Body of pancreas (tissue), 4 donors: ENCODE measurements at regions not wholly inside any gene's neighbourhood (a gene's known extent, or its start where the extent isn't known, plus 50 kb on each side); places are given as distances from the start of the nearest gene placed in this dataset.

ENCODE experiments used
- ATAC-seq: fragments of 150-250 bp; one replicate; pipeline ENCODE4 v1.9.1; 2016
- DNase-seq, 4 donors: peaks; one replicate each; pipeline ENCODE4 v3.0.0-alpha.2; 2019
- H3K27ac ChIP-seq, 4 donors: fragments of 200-600 bp; sonication (generic); 1 replicate in 3 of 4; 2 replicates in 1 of 4; pipeline versions ENCODE4 v1.5.1 to v1.6.1; 2016 to 2019; ENCODE audit warnings: mild to moderate bottlenecking in 1 of 4, mixed read lengths in 1 of 4, moderate library complexity in 1 of 4
- H3K27me3 ChIP-seq, 2 donors: fragments of 200-600 bp; sonication (generic); one replicate each; pipeline ENCODE4 v1.6.0; 2016; ENCODE audit warnings: mild to moderate bottlenecking in 1 of 2
- H3K36me3 ChIP-seq, 2 donors: fragments of 200-600 bp; sonication (generic); replicated peaks in 1 of 2; 2 replicates each; pipeline ENCODE4 v1.5.1; 2016; ENCODE audit warnings: low read depth in 2 of 2; ENCODE audit not compliant: insufficient read depth in 1 of 2
- H3K4me1 ChIP-seq: fragments of 200-600 bp; sonication (generic); one replicate; pipeline ENCODE4 v1.6.0; 2016
- H3K4me3 ChIP-seq, 2 donors: fragments of 200-600 bp; sonication (generic); 1 replicate in 1 of 2; 2 replicates in 1 of 2; pipeline ENCODE4 v1.5.1; 2016 to 2019
- H3K9me3 ChIP-seq, 3 donors: fragments of 200-600 bp; sonication (generic); 1 replicate in 2 of 3; 2 replicates in 1 of 3; pipeline ENCODE4 v1.5.1; 2016
- POLR2A ChIP-seq, 3 donors: fragments of 450-650 bp; IDR thresholded peaks; one replicate each; pipeline ENCODE4 v1.6.1; 2016; ENCODE audit warnings: antibody characterized with exemption in 3 of 3, mild to moderate bottlenecking in 2 of 3
- WGBS, 2 donors: methylation state at CpG; one replicate each; pipeline ENCODE4 v1.1.5; 2017; 5-methylcytosine and 5-hydroxymethylcytosine counted together
- intact Hi-C: fragments of 100-400 bp; cut with DNase I; formaldehyde crosslinking; loops from one replicate; pipeline ENCODE4 v1.15.1; 2023
- TF ChIP-seq, protein P1 (sequence below), 7 experiments: fragments of 450-650 bp in 4 of 7; fragments of 200-600 bp in 3 of 7; sonication (generic) in 3 of 7; IDR thresholded peaks; one replicate each; pipeline ENCODE4 v1.5.1; 2016 to 2019; ENCODE audit warnings: antibody characterized with exemption in 7 of 7

DNA sequence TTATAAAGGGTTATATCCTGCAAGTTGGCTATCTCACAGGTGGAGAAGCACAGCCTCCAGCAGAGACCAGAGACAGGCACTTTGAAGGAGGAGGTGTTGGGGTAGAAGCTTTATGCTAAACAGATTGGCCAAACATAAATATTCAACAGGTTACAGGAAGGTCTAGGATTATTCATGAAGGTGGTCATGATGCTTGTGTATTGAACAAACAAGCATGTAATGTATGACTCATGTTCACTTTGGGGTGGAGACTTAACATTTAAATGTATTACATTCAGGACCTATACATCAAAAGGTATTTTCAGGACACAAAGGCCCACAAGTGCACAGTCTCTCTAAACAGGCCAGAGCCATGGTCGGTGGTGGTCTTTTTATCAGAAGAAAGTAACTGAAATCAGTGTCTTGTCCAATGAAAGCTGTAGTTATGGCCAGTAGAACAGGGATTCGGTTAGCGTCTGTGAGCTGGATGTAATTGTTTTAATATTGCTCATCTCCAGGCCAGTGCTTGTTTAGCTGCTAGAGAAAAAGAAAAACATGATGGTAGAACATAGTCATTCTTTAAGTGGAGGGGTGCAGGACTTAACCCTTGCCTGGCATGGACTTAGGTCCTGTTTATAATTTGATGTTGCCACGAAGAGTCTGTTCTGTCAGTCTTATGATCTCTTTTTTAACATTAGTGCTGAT is 555.2 kb upstream of the PCDH10 start:
- Histone ChIP-seq H3K9me3 (no peaks in the 10 kb centered on the region), H3K36me3 (no peaks in the 10 kb centered on the region), H3K4me3 (no peak overlapping the region), H3K27me3 (no peaks in the 10 kb centered on the region), H3K27ac (no peak overlapping the region), H3K4me1 (no peaks in the 10 kb centered on the region)
- intact Hi-C loops, result no loop called here
- WGBS, 2 donors, result 44 to 51% methylated on average over 4 of the region's 4 CpGs
- DNase-seq (no peak), ATAC-seq (no peak)
- TF ChIP-seq, protein P1, sequence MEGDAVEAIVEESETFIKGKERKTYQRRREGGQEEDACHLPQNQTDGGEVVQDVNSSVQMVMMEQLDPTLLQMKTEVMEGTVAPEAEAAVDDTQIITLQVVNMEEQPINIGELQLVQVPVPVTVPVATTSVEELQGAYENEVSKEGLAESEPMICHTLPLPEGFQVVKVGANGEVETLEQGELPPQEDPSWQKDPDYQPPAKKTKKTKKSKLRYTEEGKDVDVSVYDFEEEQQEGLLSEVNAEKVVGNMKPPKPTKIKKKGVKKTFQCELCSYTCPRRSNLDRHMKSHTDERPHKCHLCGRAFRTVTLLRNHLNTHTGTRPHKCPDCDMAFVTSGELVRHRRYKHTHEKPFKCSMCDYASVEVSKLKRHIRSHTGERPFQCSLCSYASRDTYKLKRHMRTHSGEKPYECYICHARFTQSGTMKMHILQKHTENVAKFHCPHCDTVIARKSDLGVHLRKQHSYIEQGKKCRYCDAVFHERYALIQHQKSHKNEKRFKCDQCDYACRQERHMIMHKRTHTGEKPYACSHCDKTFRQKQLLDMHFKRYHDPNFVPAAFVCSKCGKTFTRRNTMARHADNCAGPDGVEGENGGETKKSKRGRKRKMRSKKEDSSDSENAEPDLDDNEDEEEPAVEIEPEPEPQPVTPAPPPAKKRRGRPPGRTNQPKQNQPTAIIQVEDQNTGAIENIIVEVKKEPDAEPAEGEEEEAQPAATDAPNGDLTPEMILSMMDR (IDR thresholded peaks at IDR 0.05), result no peak
- TF ChIP-seq POLR2A (IDR thresholded peaks at IDR 0.05), result no peak

DNA sequence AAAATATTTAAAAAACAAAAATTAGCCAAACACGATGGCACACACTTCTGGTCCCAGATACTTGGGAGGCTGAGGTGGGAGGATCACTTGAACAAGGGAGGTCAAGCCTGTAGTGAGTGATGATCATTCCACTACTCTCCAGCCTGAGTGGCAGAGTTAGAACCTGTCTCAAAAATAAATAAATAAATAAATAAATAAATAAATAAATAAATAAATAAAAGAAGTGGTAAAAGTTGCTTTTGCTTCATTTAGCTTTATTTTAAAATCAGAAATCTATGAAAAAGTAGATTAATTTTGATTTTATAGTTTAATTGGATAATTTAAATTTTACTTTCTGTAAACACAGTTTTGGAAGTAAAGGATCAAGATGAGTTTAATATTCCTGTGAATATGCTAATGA is 552.9 kb upstream of the PCDH10 start:
- DNase-seq (no peak), ATAC-seq (no peak)
- Histone ChIP-seq H3K27ac (no peak overlapping the region), H3K9me3 (no peaks in the 10 kb centered on the region), H3K27me3 (no peaks in the 10 kb centered on the region), H3K4me1 (no peaks in the 10 kb centered on the region), H3K36me3 (no peaks in the 10 kb centered on the region), H3K4me3 (no peak overlapping the region)
- TF ChIP-seq, protein P1 (IDR thresholded peaks at IDR 0.05), result no peak
- TF ChIP-seq POLR2A (IDR thresholded peaks at IDR 0.05), result no peak
- intact Hi-C loops, result no loop called here
- 52 to 81% methylated on average over 1 of the region's 1 CpG for WGBS, 2 donors

DNA sequence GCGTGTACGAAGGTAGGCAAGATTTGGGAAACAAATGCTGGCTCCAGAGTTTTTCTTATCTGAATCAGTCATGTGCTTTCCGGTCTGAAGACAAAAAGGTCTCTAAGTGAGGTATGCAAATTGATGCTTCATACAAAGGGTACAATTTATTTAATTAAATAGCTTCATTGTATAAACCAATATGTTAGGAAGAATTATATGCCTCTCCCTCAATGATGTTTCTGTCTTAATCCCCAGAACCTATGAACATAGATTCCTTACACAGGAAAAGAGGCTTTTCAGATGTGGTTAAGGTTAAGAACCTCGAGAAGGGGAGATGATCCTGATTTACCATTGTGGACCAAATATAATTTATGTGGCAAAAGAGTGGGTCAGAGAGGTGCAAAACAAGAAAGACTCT is 543.5 kb upstream of the PCDH10 start:
- Histone ChIP-seq H3K4me3 (no peak overlapping the region), H3K27ac (no peak overlapping the region), H3K9me3 (no peaks in the 10 kb centered on the region), H3K36me3 (no peaks in the 10 kb centered on the region), H3K27me3 (no peaks in the 10 kb centered on the region), H3K4me1 (no peaks in the 10 kb centered on the region)
- 38 to 52% methylated on average over 4 of the region's 4 CpGs for WGBS, 2 donors
- TF ChIP-seq POLR2A (IDR thresholded peaks at IDR 0.05), result no peak
- TF ChIP-seq, protein P1 (IDR thresholded peaks at IDR 0.05), result no peak
- intact Hi-C loops, result no loop called here
- DNase-seq (no peak), ATAC-seq (no peak)

DNA sequence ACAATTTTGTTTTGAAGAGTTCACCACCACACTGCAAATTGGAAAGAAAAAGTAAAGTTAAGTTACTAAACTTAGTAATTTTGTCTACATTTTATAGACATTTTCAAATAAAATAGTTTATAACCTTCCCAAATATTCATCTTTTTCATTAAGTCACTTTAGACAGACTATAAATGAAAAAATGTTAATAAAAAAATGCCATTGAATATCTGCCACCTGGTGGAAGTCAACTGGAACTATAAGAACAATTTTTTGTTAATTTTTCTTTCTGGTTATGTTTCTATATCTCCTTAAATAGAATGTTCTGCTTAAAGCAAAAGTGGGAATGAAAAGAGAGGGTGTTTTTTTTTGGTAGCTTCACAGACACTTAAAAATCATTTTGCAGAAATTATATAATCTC is 534.4 kb upstream of the PCDH10 start:
- no peaks in the 10 kb centered on the region for H3K36me3 ChIP-seq
- H3K4me1 ChIP-seq, result no peaks in the 10 kb centered on the region
- DNase-seq (no peak), ATAC-seq (no peak)
- TF ChIP-seq, protein P1 (IDR thresholded peaks at IDR 0.05), result no peak
- no peak for TF ChIP-seq POLR2A (IDR thresholded peaks at IDR 0.05)
- no peak overlapping the region for H3K27ac ChIP-seq
- no peak overlapping the region for H3K4me3 ChIP-seq
- intact Hi-C loops, result no loop called here
- H3K27me3 ChIP-seq, result no peaks in the 10 kb centered on the region
- H3K9me3 ChIP-seq, result no peaks in the 10 kb centered on the region

DNA sequence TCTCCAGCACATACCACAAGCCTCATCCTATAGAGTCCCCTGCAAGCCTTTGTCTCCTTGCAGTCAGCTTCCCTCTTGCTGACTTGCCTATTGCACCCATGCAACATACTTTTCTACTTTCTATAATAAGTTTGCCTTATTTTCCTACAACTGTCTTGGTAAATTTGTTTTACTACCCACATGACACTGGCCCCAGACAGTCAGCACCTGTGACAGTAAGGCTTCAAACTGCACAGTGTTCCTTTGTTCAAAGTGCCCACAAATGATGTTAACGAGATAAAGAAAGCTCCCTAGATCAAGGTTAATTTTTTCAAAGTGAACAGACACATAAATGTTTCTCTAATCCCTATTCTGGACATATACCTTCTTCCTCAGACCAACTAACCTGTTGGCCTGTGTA is 529.1 kb upstream of the PCDH10 start:
- no peak for ATAC-seq
- TF ChIP-seq, protein P1 (IDR thresholded peaks at IDR 0.05), result no peak
- no peak for TF ChIP-seq POLR2A (IDR thresholded peaks at IDR 0.05)
- 34 to 44% methylated on average over 1 of the region's 1 CpG for WGBS, 2 donors

More for the DNA sequence above, 529.1 kb upstream of the PCDH10 start:
- Histone ChIP-seq H3K4me1 (no peaks in the 10 kb centered on the region), H3K36me3 (no peaks in the 10 kb centered on the region), H3K27ac (no peak overlapping the region), H3K27me3 (no peaks in the 10 kb centered on the region), H3K4me3 (no peak overlapping the region), H3K9me3 (no peaks in the 10 kb centered on the region)
- intact Hi-C loops, result no loop called here
- DNase-seq, result no peak
